NB4 (cell line): ENCODE measurements at regions not wholly inside any gene's neighbourhood (a gene's known extent, or its start where the extent isn't known, plus 50 kb on each side); places are given as distances from the start of the nearest gene placed in this dataset.

Experiments
- CTCF ChIP-seq: IDR thresholded peaks from one replicate; pipeline ENCODE4 v1.5.1; 2012; ENCODE audit warnings: low read depth, low read length
- MAX ChIP-seq: IDR thresholded peaks from 2 replicates; pipeline ENCODE4 v1.6.1; 2011; ENCODE audit warnings: low read depth, low read length
- POLR2A ChIP-seq: IDR thresholded peaks from 2 replicates; pipeline ENCODE4 v1.6.1; 2011; ENCODE audit warnings: mild to moderate bottlenecking; ENCODE audit not compliant: insufficient read length; ENCODE audit errors: extremely low read depth

- TF ChIP-seq CTCF (no peak), MAX (no peak), POLR2A (no peak)
Observed at GRCh38 chr4:166391501-166391900, 518.5 kb downstream of the TLL1 start.
